GM12892 (cell line): ENCODE measurements at regions not wholly inside any gene's neighbourhood (a gene's known extent, or its start where the extent isn't known, plus 50 kb on each side); places are given as distances from the start of the nearest gene placed in this dataset.
"Not testable (repeated sequence)": the region's sequence is repeated elsewhere in the genome, so short reads cannot be mapped to it uniquely, and the experiment has no call there.

Source experiments
- POLR2A ChIP-seq: IDR thresholded peaks from 2 replicates; pipeline ENCODE4 v1.6.1; 2011; ENCODE audit warnings: low read depth, low read length, control low read depth
- POLR2AphosphoS5 ChIP-seq: IDR thresholded peaks from 2 replicates; pipeline ENCODE4 v1.6.1; 2011; ENCODE audit warnings: low read depth, low read length, control low read depth

DNA sequence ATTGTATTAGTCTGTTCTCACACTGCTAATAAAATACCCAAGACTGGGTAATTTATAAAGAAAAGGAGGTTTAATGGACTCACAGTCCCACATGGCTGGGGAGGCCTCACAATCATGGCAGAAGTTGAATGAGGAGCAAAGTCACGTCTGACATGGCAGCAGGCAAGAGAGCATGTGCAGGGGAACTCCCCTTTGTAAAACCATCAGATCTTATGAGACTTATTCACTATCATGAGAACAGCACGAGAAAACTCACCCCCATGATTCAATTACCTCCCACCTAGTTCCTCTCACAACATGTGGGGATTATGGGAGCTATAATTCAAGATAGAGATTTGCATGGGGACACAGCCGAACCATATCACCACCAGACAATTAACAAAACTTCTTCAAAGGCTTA lies 84.4 kb upstream of the ANKRD1 start:
- not testable (repeated sequence) for TF ChIP-seq POLR2A, POLR2AphosphoS5
